Left lung (tissue), 4 donors: ENCODE measurements at regions not wholly inside any gene's neighbourhood (a gene's known extent, or its start where the extent isn't known, plus 50 kb on each side); places are given as distances from the start of the nearest gene placed in this dataset.
A peak's percentile ranks its signal among the peaks of the same experiment; 100 is the strongest.

Source experiments
- ATAC-seq: fragments of 200-7000 bp; cut with Tn5 transposase; one replicate; pipeline ENCODE4 v1.9.1; 2020; ENCODE audit warnings: moderate library complexity
- DNase-seq, 4 donors: peaks; one replicate each; pipeline ENCODE4 v3.0.0-alpha.2; 2013 to 2020
- H3K27ac ChIP-seq, 2 donors: fragments of 200-600 bp; sonication (generic) in 1 of 2; one replicate each; pipeline versions ENCODE4 v1.5.0 to v1.8.0; 2020 to 2021
- H3K27me3 ChIP-seq, 2 donors: fragments of 200-600 bp; sonication (generic) in 1 of 2; one replicate each; pipeline versions ENCODE4 v1.5.0 to v1.8.0; 2020 to 2021
- H3K36me3 ChIP-seq, 2 donors: fragments of 200-600 bp; sonication (generic) in 1 of 2; one replicate each; pipeline versions ENCODE4 v1.5.0 to v1.8.0; 2020 to 2021
- H3K4me1 ChIP-seq, 2 donors: fragments of 200-600 bp; one replicate each; pipeline ENCODE4 v1.8.0; 2021
- H3K4me3 ChIP-seq, 2 donors: fragments of 200-600 bp; sonication (generic) in 1 of 2; one replicate each; pipeline versions ENCODE4 v1.5.0 to v1.8.0; 2020 to 2021; ENCODE audit warnings: mild to moderate bottlenecking in 1 of 2
- H3K9me3 ChIP-seq, 2 donors: fragments of 200-600 bp; sonication (generic) in 1 of 2; one replicate each; pipeline versions ENCODE4 v1.5.0 to v1.8.0; 2020 to 2021
- CTCF ChIP-seq, 2 donors: fragments of 200-600 bp; sonication (generic) in 1 of 2; IDR thresholded peaks; one replicate each; pipeline versions ENCODE4 v1.5.0 to v1.8.0; 2021; ENCODE audit warnings: antibody characterized with exemption in 2 of 2
- intact Hi-C, 2 donors: fragments of 100-400 bp; cut with DNase I; formaldehyde crosslinking; loops; one replicate each; pipeline versions ENCODE4 v1.11.2 to v1.14.2; 2022
- donor health status: DM: no; HTN: yes; CAD: no.
- donor health status: DM: no; HTN: no; CAD: no.

GRCh38 chr6:160917572-160917971 lies 74.0 kb upstream of the MAP3K4 start:
- H3K9me3 ChIP-seq: peaks cover 0 to 9% of the 10 kb centered on the region in 2 donors
- TF ChIP-seq CTCF (IDR thresholded peaks at IDR 0.05): no peak
- H3K36me3 ChIP-seq: no peaks in the 10 kb centered on the region
- H3K27ac ChIP-seq: no peak overlapping the region
- no peaks in the 10 kb centered on the region for H3K4me1 ChIP-seq
- intact Hi-C loops: no loop called here
- H3K4me3 ChIP-seq: no peak overlapping the region
- no peak for ATAC-seq
- no peak for DNase-seq
- H3K27me3 ChIP-seq: no peaks in the 10 kb centered on the region

GRCh38 chr6:160919723-160920440 lies 71.7 kb upstream of the MAP3K4 start:
- DNase-seq (peak in 1 of 4 donors; percentile 10), ATAC-seq (peak; percentile 58)
- H3K4me3 ChIP-seq: no peak overlapping the region
- H3K4me1 ChIP-seq: no peaks in the 10 kb centered on the region
- H3K27ac ChIP-seq: no peak overlapping the region
- TF ChIP-seq CTCF (IDR thresholded peaks at IDR 0.05): no peak
- no peaks in the 10 kb centered on the region for H3K36me3 ChIP-seq
- no peaks in the 10 kb centered on the region for H3K27me3 ChIP-seq
- H3K9me3 ChIP-seq: no peaks in the 10 kb centered on the region
- intact Hi-C loops: no loop called here

GRCh38 chr6:160921095-160921494 lies 70.5 kb upstream of the MAP3K4 start:
- Histone ChIP-seq H3K4me3 (no peak overlapping the region), H3K27ac (no peak overlapping the region), H3K4me1 (no peaks in the 10 kb centered on the region), H3K36me3 (no peaks in the 10 kb centered on the region), H3K27me3 (no peaks in the 10 kb centered on the region), H3K9me3 (no peaks in the 10 kb centered on the region)
- ATAC-seq (no peak), DNase-seq (no peak)
- TF ChIP-seq CTCF (IDR thresholded peaks at IDR 0.05): no peak
- intact Hi-C loops: no loop called here

- peak in 1 of 4 donors; percentile 67 for DNase-seq
- H3K27me3 ChIP-seq: peaks cover 0 to 28% of the 10 kb centered on the region in 2 donors
- ATAC-seq: no peak
- no peak overlapping the region for H3K27ac ChIP-seq
- no peaks in the 10 kb centered on the region for H3K36me3 ChIP-seq
- no peaks in the 10 kb centered on the region for H3K9me3 ChIP-seq
- no peak for TF ChIP-seq CTCF (IDR thresholded peaks at IDR 0.05)
- intact Hi-C loops: no loop called here
- no peak overlapping the region for H3K4me3 ChIP-seq
- H3K4me1 ChIP-seq: no peaks in the 10 kb centered on the region
These were observed 65.0 kb upstream of the MAP3K4 start for GRCh38 chr6:160926281-160927276.

- Histone ChIP-seq H3K4me1 (no peaks in the 10 kb centered on the region), H3K27me3 (peaks cover 0 to 37% of the 10 kb centered on the region in 2 donors), H3K36me3 (no peaks in the 10 kb centered on the region), H3K9me3 (no peaks in the 10 kb centered on the region), H3K4me3 (no peak overlapping the region), H3K27ac (no peak overlapping the region)
- no peak for TF ChIP-seq CTCF (IDR thresholded peaks at IDR 0.05)
- ATAC-seq (no peak), DNase-seq (no peak)
- intact Hi-C loops: no loop called here
These were observed 64.2 kb upstream of the MAP3K4 start for GRCh38 chr6:160927416-160927815.
